Kasumi-1 (cell line): ENCODE measurements at regions not wholly inside any gene's neighbourhood (a gene's known extent, or its start where the extent isn't known, plus 50 kb on each side); places are given as distances from the start of the nearest gene placed in this dataset.
"Not testable (repeated sequence)": the region's sequence is repeated elsewhere in the genome, so short reads cannot be mapped to it uniquely, and the experiment has no call there.

Experiments
- DNase-seq, 2 experiments: peaks; one replicate each; lab custom pipeline; 2025; lab: John Stamatoyannopoulos, UW

DNA sequence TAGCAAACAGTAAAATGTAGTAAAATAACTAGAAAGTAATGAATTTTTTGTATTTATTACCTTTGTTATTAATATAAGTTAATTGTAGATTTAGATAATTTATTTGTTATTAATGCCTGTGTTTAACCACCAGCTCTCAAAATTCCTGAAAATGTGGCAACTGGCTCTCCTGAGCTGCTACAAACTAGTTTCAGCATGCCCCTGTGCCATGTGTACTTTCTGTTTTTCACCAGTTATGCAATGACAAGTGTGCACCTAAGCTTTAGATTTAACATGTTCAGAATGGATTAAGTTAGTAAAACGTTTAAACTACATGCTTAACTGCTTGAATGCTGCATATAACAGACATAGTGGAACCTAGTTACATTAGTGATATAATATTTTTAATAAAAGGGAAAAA, 88.1 kb downstream of the POSTN start:
- no peak for DNase-seq

DNA sequence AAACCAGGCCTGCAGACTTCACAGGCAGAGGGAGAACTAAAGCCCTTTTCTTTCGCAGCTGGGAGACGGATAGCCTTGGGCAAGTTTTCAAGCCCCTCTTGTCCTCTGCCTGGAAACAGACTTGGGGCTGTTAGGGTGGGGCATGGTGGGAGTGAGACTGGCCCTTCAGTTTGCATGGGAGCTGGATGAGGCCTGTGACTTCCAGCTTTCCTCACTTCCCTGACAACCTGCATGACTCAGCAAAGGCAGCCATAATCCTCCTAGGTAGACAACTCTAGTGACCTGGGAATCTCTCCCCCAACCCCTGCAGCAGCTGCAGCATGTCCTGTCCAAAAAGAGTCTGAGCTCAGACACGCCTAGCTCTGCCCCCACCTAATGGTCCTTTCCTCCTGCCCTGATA, 93.0 kb downstream of the POSTN start:
- no peak for DNase-seq

DNA sequence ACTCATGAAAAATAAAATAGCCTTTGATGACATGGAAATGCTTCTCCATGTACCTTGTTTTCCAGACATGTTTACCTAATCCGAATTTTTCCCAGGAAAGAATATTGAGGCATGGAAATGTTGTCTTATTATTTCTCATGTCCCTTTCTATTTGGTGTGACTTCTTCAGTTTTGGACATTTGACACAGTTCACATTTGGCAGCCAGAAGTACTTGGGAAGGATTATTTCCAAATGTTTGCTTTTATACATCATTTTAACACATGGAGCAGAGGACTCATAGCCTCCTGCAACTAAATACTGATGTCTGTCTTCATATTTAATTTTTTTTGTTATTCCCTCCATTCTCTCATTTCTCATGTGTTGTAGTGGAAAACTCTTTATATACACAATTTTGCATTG, 94.3 kb downstream of the POSTN start:
- DNase-seq: no peak

DNA sequence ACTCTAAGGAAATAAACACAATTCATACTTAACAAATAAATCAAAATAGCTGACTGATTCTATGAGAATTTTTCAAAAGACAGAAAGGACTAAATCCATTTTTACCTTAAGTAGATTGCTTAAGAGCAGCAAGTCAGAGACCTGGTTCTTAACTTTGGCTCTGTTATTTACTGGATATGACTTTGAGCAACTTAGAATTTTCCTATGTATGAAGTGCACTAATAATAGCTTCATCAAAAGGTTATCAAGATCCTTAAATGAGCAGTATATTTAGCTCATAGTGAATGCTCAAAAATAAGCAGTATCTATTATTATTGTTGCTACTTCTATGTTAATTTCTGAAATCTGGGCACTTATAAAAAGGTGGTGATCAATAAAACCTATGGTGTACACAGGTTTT, 95.3 kb downstream of the POSTN start:
- no peak for DNase-seq

DNA sequence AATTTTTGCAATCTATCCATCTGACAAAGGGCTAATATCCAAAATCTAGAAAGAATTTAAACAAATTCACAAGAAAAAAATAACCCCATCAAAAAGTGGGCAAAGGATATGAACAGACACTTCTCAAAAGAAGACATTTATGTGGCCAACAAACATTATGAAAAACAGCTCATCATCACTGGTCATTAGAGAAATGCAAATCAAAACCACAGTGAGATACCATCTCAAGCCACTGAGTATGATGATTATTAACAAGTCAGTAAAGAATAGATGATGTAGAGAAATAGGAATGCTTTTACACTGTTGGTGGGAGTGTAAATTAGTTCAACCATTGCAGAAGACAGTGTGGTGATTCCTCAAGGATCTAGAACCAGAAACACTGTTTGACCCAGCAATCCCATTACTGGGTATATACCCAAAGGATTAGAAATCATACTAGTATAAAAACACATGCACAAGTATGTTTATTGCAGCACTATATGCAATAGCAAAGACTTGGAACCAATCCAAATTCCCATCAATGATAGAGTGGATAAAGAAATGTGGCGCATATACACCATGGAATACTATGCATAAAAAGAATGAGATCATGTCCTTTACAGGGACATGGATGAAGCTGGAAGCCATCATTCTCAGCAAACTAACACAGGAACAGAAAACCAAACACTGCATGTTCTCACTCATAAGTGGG, 96.1 kb downstream of the POSTN start:
- not testable (repeated sequence) for DNase-seq

DNA sequence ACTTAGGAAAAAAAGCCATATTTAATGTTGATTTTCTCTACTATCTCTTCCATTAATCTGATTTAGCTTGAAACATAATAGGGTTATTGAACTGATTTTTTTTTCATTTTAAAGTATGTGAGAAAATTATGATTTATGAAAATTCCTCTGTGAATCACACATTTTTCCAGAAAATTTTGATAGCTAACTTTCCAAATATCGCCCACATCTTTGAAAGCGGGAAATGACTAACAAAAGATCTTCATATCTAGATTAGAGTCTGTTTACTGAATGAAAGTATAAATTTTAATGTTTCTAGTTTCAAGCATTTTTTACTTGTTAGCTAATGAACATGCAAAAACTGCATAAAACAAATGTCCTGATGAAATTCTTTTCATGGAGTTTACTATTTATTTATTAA, 97.4 kb downstream of the POSTN start:
- no peak for DNase-seq

DNA sequence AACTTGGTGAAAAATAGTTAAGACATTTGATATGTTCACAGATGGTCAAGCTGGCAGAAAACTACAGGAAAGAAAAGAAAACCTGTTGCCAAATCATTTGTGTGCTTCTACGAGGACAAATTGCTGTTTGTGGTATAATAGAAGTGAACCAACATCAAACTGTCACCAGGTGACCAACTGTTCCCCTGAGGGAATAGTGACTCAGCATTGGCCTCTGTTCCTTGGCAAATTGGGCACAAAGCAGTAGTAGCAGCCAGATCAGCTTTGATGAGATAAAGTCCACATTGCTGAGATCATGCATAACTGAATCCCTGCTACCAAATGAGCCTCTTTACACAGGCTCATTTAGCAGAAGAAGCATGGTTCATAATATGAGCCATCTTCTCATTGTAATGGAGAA, 103.5 kb downstream of the POSTN start:
- no peak for DNase-seq

DNA sequence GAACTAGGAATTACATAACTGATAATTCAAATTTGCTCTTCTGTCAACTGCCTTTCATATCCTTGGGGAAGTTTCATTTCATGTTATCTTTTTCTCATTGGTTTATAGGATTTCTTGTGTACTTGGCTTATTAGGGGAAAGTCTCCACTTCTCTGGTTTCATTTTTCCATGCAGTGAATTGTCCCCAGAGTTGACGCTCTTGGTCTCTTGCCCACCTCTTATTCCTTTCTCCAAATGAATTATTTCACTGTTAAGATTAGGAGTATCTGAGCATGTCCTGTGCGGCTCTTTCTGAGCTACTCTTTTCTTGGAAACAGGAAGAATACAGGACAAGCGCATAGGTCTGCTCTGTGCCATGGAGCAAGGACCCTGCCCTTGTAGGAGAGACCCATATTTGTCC, 104.8 kb downstream of the POSTN start:
- DNase-seq: no peak

DNA sequence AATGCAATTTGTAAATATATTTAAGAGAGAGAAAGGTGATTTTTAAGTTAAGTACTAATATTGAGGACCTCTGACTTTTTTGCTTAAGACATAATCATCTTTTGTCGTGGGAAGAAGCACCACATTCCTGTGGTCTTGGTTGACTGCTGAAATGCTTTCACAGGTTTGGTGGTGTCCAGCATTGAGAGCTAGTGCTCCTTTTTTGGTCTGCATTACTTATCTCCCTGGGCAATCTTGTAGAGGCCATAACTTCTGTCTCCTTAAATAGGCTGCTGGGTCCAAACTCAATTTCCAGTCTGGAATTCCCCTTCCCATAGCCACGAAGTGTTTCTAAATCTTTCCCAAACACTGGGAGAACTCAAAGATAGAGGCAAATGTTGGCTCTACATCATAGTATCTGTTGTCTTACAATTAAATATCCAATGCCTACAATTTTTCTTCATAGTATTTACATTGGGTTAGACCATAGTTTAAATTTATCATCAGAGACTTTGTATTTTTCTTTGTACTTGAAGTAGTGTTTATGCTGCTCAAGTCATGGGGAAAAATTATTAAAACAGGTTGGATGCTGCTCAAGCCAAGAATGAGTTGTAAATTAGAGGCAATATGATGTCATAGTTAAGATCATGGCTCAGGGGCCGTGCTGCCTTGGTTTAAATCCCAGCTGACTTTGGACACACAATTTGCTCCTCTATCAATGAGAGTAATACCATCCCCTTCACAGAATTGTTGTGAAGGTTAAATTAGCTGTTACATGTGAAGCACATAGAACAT, 105.6 kb downstream of the POSTN start:
- DNase-seq: no peak

DNA sequence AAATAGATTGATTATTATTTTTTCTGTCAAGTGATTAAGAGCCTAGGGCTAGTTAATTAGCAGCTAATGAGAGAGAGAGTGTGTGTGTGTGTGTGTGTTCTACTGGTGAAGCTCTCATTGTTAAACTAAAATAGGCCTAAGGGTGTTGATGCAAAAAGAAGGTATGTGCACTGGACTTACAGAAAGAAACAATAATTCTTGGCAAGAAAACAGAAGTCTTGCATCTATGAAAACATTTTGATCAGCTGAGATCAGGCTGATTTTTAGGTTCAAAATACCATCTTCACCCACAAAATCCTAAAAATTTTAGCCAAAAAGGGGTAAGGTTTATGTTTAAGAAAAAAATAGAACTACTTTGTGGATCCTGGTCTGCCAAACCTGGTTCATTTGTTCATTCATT, 106.5 kb downstream of the POSTN start:
- no peak for DNase-seq

DNA sequence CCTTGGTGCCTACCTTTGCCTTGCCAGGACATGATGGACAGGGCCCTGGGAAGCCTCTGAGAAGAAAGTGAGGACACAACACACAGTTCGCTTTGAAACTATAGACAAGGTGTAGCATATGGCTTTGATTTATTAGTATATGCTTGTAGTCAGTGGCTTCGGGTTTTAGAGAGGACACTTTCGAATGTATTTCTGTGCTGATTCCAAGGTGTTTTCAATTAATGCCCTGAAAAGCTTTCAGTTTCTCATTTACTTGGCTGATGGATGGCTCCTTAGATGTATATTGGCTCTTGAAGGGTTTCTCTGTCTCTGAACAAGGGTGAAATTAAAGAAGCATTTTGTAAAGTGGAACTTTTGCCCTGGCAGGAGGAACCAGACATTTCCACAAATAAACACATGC, 106.9 kb downstream of the POSTN start:
- DNase-seq: no peak

DNA sequence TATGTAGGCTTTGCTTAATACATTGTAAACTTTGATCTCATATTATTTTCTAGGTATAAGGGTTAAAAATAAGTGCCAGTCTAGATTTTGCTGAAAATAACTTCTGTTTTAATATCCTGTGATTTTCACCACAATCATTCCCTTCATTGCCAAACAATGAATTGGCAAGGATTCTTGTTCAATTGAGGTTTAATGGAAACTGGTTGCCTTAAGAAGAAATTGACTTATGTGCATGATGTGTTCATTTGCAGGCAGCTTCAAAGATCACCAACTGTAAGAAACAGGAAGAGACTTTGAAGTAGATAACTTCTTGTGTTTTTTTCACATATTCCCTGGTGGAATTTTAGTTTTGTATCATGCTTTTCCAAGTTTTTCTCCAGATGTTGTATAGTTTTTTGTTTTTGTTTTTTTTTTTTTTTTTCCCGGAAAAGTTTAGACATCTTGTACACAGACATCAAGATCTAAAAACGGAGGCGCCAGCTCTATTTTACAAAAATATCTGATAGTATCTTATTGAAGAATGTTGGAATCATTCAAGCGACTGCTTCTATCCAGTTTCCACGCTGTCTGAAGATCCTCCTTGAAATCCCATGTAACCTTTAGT, 108.3 kb downstream of the POSTN start:
- no peak for DNase-seq

DNA sequence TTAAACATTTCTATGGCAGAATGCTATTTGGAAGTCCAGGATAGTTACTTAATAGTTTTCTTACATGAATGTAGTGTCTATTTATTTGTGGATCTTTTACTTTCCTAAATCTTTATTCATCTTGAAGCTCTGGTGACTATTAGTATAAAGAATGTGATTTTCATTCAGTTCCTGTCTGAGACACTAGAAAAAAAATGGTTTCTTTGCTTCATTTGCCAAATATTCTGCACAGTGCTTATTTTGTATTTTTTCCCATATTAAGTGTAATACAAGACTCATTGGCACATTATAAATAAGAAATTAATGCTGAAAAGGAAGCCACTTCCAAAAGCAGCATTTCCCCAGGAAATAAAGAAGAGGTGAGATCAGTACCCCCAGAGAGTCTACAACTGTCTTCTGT, 109.8 kb downstream of the POSTN start:
- no peak for DNase-seq

DNA sequence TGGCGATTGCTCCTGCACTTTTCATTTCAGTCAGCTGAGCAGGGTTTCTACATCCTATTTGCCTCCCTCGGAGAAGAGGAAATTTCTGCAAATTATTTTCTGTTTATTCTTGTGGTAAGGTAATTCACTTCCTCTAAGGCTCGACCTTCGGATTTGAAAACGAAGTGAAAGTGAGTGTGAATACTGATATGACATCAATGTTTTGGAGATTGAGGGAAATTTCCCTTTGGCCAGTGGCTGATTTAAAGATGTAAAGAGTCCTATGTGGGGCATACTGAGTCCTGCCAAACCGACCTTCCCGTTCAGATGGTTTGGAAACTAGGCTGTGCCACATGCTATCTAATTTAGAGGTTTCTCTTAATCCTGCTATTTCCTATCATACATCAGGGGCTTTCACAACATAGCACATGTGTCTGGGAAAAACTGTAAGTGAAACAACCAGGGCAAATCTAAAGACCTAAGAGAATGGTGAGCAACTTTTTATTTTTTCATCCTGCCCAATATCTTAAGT, 112.3 kb downstream of the POSTN start:
- DNase-seq: no peak

DNA sequence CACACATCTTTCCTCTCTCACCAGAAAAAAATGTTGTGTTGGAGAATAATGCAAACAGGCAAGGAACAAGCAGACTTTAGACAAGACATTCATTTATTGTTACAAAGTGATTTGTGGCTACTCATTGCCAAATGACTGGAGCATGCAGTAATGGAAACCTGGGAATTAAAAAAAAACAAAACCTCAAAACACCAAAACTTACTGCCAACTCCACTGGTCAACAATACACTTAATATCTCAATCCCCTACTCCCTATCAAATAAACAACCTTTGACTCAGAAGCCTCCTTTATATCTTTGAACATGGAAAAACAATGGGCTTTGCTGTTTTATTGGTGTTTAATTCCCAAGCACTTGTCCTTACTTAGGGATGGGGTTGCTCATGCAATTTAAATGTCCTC, 112.8 kb downstream of the POSTN start:
- no peak for DNase-seq

DNA sequence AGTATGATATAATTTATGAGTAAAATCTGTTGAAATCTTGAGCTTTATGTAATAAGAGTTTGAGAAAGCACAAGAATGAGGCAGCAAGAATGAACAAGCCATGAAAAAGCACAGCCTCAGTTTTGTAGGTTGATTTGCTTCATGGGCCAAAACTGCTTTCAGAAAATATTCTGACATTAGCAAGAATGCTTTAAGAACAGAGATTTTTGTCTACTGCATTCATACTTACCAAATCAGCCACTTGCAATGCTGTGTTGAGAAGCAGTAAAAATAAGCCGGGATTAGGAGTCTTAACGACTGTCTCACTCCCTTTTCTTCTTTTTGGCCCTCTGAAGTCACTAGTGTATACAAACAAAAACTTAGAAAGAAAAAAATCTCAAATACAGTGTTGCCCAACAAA, 114.5 kb downstream of the POSTN start:
- no peak for DNase-seq

DNA sequence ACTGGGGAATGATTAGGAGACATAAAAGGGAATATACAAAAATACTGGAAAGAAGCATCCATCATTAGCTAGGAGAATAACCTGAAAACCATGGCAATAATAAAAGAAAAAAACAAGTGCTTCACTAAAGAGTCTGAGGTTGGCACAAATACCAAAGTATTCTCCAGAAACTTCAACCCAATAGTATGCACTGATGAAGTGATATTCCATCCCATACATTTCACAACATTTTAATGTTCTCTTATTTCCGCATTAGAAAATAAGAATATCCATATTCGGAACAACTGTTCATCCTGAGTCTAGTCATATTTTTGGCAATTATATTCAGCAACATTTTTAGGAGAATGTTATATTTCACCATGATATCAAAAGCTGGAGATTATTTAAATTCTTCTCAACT, 116.2 kb downstream of the POSTN start:
- no peak for DNase-seq

DNA sequence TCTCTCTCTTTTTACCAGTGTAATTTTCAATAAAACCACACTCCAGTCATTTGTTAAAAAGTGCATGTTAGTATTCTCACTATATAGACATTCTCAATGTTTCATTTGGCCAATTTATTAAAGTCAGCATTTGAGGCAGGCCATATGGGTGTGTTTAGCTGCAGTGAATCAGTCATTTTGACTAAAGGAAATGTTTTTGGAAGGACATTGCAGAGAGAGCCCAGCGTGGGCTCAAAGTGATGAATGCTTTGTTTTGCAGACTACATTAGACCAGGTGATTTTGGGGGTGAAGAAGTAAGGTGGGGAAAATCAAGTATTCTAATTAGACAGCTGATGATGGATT, 116.7 kb downstream of the POSTN start:
- no peak for DNase-seq

DNA sequence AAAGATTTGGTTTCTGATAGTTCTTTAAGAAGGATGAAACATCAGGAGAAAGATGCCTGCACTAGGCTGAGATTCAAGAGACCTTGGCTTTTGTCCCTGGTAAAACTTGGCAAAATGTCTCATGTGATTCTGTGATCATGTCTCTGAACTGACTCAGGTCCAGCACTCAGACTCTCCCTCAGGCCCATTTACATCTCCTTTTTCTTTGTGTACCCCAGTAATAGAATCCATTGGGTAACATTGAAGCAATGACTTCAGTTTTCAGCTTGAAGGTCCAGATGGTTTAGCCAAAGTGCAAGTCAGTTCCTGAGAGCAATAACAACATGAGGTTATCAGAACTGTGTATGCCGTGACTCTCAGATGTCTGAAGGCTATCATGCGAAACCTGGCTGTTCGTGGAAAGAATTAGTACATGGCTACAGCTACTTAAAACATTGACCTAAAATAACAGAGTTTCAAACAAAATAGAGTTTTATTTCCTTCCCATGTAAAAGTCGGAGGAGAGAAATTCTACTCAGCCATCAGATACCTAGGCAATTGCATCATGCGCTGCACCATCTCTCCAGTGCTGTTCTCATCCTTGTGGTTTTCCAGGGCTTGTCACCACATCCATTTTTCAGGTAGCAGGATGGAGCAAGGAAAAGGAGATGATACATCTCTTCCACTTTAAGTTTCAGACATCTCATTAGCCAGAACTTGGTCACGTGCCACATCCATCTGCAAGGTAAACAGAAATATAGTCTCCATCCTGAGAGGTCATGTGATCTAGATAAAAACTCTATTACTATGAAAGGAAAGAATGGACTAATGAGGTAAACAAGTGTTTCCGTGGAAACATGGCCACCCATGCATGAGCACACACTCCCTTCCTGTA, 117.3 kb downstream of the POSTN start:
- DNase-seq: no peak

DNA sequence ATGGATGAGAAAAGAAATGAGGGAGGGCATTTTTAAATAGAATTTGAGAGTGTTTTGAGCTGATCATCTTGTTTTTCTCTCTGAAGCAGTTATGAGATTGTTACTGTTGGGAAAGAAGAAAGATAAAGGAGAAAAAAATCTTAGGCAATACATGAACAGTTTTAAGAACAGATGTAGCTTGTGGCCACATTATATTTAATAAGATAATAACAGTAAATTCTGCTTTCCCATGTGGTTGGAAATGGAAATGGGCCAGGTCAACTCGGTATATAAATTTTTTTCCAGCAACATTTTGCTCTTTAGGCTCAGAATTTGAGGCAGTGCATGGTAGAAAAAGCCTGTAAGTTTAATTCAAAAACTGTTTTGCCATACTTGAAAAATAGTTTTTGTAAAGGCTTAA, 118.7 kb downstream of the POSTN start:
- DNase-seq: no peak

DNA sequence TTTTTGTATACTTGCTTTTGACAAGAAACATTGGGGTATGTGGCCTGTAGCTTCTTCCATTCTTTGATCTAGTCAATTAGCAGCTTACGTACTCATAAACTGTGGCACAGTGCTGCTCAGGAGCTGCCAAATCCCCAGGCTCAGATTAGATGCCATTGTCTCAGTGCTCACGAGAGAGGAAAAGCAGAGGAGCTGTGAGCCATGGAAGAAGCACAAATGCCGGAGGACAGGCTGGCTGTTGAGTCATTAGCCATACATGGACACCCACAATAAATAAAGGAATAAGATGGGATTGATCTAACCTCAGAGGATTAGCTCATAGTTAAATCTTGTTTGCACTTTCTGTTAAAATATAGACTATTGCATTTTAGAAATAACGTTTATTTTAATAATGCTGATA, 121.7 kb downstream of the POSTN start:
- no peak for DNase-seq

DNA sequence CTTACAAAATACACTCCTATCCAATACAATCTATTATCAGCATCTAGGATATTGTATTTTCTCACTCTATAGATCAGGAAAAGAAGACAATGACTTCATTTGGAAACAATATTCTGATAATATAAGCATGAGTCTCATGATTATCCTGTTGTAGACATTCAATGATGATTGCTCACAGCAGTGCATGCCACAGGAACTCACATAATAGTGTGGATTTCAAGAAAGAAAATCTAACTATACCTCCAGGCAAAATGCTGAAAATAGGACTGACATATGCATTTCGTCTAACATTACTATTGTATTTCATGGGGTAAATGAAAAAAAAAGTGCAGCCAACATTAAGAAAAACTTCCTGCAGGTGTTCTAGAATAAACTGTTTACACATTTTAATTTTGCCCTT, 122.6 kb downstream of the POSTN start:
- DNase-seq: no peak
